Ishikawa (cell line): ENCODE measurements at regions not wholly inside any gene's neighbourhood (a gene's known extent, or its start where the extent isn't known, plus 50 kb on each side); places are given as distances from the start of the nearest gene placed in this dataset.

Experiments used
- CEBPB ChIP-seq: IDR thresholded peaks from 2 replicates; pipeline ENCODE4 v1.6.1; 2012
- RAD21 ChIP-seq: IDR thresholded peaks from 2 replicates; pipeline ENCODE4 v1.6.1; 2012; ENCODE audit warnings: low read depth
- TCF12 ChIP-seq: IDR thresholded peaks from 2 replicates; pipeline ENCODE4 v1.6.1; 2012; ENCODE audit warnings: low read depth
- TF ChIP-seq, protein P1 (sequence below): IDR thresholded peaks from 2 replicates; pipeline ENCODE4 v1.6.1; 2012
- TF ChIP-seq, protein P2 (sequence below): IDR thresholded peaks from 2 replicates; pipeline ENCODE4 v1.6.1; 2012; ENCODE audit warnings: low read depth, mild to moderate bottlenecking

DNA sequence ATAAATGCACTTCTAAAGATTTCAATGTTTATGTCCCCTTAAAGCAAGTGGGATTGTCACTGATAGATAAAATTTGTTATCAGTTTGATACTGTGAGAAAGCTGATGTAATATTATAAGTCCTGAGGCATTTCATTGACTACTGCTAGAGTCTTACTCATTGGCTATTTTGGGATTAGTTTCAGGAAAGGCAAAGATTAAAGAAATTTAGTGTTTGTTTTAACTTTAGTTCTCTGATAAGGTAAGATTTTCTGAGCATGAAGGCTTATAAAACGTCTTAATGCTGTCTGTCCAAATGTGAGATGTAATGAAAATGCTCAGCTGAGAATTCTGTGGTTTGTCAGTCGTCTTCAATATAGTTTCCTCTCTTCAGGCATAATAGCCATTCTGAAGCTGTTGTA, 886.4 kb upstream of the CDH2 start:
- TF ChIP-seq, protein P1, sequence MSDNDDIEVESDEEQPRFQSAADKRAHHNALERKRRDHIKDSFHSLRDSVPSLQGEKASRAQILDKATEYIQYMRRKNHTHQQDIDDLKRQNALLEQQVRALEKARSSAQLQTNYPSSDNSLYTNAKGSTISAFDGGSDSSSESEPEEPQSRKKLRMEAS, result no peak
- TF ChIP-seq RAD21 (no peak), TCF12 (no peak), CEBPB (no peak)
- TF ChIP-seq, protein P2, sequence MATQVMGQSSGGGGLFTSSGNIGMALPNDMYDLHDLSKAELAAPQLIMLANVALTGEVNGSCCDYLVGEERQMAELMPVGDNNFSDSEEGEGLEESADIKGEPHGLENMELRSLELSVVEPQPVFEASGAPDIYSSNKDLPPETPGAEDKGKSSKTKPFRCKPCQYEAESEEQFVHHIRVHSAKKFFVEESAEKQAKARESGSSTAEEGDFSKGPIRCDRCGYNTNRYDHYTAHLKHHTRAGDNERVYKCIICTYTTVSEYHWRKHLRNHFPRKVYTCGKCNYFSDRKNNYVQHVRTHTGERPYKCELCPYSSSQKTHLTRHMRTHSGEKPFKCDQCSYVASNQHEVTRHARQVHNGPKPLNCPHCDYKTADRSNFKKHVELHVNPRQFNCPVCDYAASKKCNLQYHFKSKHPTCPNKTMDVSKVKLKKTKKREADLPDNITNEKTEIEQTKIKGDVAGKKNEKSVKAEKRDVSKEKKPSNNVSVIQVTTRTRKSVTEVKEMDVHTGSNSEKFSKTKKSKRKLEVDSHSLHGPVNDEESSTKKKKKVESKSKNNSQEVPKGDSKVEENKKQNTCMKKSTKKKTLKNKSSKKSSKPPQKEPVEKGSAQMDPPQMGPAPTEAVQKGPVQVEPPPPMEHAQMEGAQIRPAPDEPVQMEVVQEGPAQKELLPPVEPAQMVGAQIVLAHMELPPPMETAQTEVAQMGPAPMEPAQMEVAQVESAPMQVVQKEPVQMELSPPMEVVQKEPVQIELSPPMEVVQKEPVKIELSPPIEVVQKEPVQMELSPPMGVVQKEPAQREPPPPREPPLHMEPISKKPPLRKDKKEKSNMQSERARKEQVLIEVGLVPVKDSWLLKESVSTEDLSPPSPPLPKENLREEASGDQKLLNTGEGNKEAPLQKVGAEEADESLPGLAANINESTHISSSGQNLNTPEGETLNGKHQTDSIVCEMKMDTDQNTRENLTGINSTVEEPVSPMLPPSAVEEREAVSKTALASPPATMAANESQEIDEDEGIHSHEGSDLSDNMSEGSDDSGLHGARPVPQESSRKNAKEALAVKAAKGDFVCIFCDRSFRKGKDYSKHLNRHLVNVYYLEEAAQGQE, result no peak
